Islet of Langerhans (tissue), 1 donor: ENCODE measurements at regions not wholly inside any gene's neighbourhood (a gene's known extent, or its start where the extent isn't known, plus 50 kb on each side); places are given as distances from the start of the nearest gene placed in this dataset.

Source experiments
- FAIRE-seq: peaks from one replicate; lab custom pipeline; 2011; peaks lifted over from hg19 to GRCh38; lab: Jason Lieb, UNC

DNA sequence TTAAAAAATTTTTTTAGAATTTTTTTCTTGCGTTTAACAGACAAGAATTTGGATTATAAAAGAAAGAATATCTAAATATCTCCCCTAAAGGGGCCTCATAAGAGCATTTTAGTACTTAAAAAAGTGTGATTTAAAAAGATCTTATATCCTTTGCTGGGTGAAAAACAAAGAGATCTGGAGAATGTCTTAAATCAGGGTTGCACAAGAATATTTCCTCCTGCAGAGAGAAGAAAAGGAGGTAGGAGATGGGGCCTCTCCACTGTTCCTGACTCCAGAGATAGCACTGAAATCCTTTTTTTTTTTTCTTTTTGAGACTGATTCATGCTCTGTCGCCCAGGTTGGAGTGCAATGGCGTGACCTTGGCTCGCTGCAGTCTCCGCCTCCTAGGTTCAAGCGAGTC, 68.5 kb upstream of the OSR1 start:
- no peak for FAIRE-seq

DNA sequence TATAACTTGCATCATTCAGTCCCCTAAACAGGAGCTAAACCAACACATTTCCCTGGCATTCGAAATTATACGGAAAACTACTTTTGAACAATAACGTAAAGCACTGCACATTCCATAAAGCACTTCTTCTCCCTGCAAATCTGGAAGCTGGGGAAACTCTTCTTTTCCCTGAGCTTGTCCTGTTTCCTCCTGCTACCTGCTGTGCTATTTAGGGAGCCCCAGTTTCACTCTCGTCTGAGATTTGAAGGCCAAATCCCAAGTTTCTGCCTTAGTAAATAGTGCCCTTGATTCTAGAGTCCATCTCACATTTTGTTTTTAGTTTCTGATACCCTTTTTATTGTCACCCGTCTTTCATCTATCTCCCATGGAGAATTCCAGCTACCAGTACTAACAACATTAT, 67.7 kb upstream of the OSR1 start:
- FAIRE-seq = no peak

DNA sequence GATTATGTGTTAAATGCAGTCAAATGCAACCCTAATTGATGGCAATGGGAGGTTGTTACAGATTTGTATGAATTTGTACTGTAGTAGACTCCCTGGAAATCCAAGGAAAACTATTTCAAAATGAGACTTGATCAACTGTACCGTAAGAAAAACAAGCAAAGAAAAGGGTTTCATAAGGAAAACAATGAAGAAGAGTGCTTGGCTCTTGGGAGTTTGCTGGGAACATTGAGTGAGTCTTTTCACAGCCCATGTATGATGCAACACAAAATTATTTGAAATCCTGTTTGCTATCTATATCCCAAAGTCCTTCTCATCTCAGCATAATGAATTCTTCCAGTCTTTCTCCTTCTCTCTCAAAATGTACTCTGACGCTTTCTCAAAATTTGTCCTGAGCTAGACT, 67.0 kb upstream of the OSR1 start:
- no peak for FAIRE-seq

DNA sequence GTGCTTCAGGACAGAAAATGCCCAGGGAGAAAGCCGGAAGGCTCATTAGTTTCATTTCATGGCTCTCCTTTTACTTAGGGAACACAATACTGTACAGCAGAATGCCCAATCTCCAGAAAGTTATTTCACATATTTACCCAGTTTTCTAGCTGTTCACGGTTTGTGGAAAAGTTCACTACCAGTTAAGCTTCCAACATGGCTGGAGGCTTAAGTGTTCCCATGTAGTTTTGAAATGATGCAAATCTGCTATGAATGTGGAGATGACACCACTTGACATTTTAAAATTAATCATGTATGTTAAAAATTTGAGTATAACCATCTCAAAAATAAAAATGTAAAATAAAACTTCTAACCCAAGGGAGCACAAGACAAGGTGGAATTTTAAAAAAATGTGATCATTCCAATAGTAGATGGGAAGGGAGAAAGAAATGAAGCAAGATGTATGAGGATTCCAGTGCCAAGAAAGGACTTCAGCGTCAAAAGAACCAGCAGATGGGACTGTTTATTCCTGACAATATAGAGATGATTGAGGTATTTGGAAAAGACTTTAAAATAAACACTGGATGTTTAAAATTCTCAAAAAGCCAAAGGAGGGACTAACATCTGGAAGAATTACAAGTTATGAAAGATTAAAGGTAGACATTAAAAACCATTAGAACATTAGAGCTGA, 60.9 kb upstream of the OSR1 start:
- no peak for FAIRE-seq

DNA sequence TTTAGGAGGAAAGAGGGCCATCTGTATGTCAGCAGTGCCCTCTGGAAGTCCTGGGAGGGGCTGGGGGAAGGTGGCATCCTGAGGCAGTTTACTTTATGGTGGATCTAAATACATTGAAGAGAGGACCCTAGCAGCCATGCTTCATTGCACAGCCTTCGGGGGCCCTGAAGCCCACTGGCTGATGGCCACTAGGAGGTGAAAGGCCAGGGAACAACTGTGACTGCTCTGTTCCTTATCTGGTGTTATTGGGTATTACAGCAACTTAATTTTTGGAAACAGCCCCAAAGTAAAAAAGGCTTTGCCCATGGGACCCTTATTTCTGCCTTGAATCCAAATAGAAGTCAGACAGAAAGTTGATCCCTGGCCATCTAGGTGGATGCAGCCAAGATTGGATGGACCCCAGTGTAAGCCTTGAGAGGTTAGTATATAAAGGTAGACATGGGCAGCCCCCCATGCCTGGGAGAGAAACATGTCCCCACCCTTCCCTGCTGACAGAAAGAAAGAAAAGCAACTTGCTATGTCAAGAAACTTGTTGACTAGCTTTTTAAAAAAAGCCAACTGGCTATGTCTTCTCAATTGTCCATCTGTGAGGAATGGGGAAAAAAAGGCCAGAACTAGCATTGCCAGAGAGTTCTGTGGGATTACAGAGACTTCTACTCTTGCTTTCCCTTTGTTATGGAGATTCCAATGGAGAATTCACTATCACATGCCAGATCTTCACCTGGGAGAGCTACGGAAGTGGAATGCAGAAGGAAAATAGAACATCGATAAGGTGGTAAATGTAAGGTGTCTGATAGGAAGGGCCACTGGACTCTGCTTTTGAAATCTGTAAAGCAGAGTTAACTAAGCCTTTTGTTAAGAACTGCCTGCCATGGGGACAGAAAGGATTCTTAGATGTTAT, 58.6 kb upstream of the OSR1 start:
- no peak for FAIRE-seq

DNA sequence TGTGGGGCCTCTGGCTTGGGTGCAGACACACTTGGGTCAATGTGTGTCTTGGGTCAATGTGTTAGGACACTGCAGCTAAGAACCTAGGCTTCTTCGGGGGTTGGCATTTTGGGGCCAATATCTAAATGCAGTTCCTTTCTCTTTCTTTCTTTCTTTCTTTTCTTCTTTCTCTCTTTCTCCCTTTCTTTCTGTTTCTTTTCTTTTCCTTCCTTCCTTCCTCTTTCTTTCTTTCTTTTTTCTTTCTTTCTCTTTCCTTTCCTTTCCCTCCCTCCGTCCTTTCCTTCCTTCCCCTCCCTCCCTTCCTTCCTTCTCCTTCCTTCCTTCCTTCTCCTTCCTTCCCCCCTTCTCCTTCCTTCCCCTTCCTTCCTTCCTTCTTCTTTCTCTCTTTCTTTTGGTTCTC, 57.7 kb upstream of the OSR1 start:
- FAIRE-seq = no peak

DNA sequence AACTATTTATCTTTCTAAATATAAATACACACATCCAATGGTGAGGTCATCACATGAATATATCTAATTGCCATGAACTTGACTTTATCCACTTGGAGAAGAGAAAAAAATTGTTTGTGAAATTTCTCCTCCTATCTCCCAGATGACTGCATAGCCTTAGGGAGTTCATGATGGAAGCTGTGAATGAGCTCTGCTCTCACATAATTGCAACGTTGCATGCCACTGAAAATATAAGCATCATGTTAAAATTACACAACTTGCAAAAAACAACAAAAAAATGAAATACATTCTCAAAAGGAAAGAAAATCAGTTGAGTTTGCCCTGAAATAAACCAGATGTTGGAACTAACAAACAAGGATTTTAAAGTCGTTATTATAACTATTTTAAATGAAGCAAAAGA, 50.6 kb upstream of the OSR1 start:
- no peak for FAIRE-seq

DNA sequence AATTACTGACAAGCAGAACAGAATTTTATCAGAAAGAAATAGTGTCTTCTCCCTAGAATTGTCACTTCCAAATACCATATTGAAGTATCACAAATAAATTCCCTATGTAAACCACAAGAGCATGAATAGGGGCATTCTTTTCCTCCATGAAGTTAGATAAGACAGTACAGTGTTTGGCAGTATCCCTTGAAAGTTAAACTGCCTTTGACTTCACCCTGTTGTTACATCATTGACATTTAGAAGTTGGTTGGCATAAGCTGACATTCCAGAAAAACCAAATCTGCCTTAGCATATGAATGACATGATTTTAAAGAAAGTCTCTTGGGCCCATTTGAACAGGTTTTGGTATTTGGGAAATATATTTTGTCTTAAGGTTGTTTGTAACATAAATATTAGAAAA, 50.2 kb upstream of the OSR1 start:
- no peak for FAIRE-seq
